ENCODE measurements at regions not wholly inside any gene's neighbourhood (a gene's known extent, or its start where the extent isn't known, plus 50 kb on each side); places are given as distances from the start of the nearest gene placed in this dataset.

GRCh38 chr7:120110169-120110568 is 162.8 kb upstream of the KCND2 start:
- no peak overlapping the region for H3K4me3 ChIP-seq
- H3K9me3 ChIP-seq, result no peaks in the 10 kb centered on the region
- DNase-seq (ENCODE audit: low spot score), result no peak
- H3K27me3 ChIP-seq (replicated peaks; ENCODE audit: insufficient read depth), result no peaks in the 10 kb centered on the region
- intact Hi-C loops (cut with DNase I), result no loop called here
- TF ChIP-seq POLR2AphosphoS5 (IDR thresholded peaks at IDR 0.05) (no peak), POLR2A (IDR thresholded peaks at IDR 0.05) (no peak), CTCF (IDR thresholded peaks at IDR 0.05) (no peak)
- no peaks in the 10 kb centered on the region for H3K4me1 ChIP-seq (replicated peaks)
- WGBS, result 54% methylated on average over 8 of the region's 8 CpGs
- H3K36me3 ChIP-seq, result no peaks in the 10 kb centered on the region
- no peak overlapping the region for H3K27ac ChIP-seq

- Histone ChIP-seq H3K36me3 (no peaks in the 10 kb centered on the region), H3K27ac (no peak overlapping the region), H3K4me1 (replicated peaks) (no peaks in the 10 kb centered on the region), H3K4me3 (no peak overlapping the region), H3K27me3 (replicated peaks; ENCODE audit: insufficient read depth) (no peaks in the 10 kb centered on the region), H3K9me3 (no peaks in the 10 kb centered on the region)
- DNase-seq (ENCODE audit: low spot score), result no peak
- intact Hi-C loops (cut with DNase I), result no loop called here
- 85% methylated on average over 5 of the region's 5 CpGs for WGBS
- no peak for TF ChIP-seq POLR2AphosphoS5 (IDR thresholded peaks at IDR 0.05)
- no peak for TF ChIP-seq CTCF (IDR thresholded peaks at IDR 0.05)
- no peak for TF ChIP-seq POLR2A (IDR thresholded peaks at IDR 0.05)
Measured at GRCh38 chr7:120114626-120115025, 158.3 kb upstream of the KCND2 start.

GRCh38 chr7:120123528-120123927 is 149.4 kb upstream of the KCND2 start:
- H3K36me3 ChIP-seq, result no peaks in the 10 kb centered on the region
- intact Hi-C loops (cut with DNase I), result no loop called here

GRCh38 chr7:120131096-120131839 is 141.7 kb upstream of the KCND2 start:
- no peak for DNase-seq (ENCODE audit: low spot score)
- WGBS, result 92% methylated on average over 5 of the region's 5 CpGs
- H3K36me3 ChIP-seq, result no peaks in the 10 kb centered on the region
- H3K27me3 ChIP-seq (replicated peaks; ENCODE audit: insufficient read depth), result no peaks in the 10 kb centered on the region
- H3K4me1 ChIP-seq (replicated peaks), result no peaks in the 10 kb centered on the region
- H3K9me3 ChIP-seq, result no peaks in the 10 kb centered on the region
- no peak overlapping the region for H3K27ac ChIP-seq
- intact Hi-C loops (cut with DNase I), result no loop called here
- H3K4me3 ChIP-seq, result no peak overlapping the region
- no peak for TF ChIP-seq POLR2A (IDR thresholded peaks at IDR 0.05)

More at GRCh38 chr7:120123528-120123927, 149.4 kb upstream of the KCND2 start:
- TF ChIP-seq POLR2A (IDR thresholded peaks at IDR 0.05) (no peak), CTCF (IDR thresholded peaks at IDR 0.05) (no peak), POLR2AphosphoS5 (IDR thresholded peaks at IDR 0.05) (no peak)
- no peak for DNase-seq (ENCODE audit: low spot score)
- H3K9me3 ChIP-seq, result no peaks in the 10 kb centered on the region
- H3K27ac ChIP-seq, result no peak overlapping the region
- H3K4me1 ChIP-seq (replicated peaks), result no peaks in the 10 kb centered on the region
- WGBS, result 91% methylated on average over 1 of the region's 1 CpG
- H3K4me3 ChIP-seq, result no peak overlapping the region
- H3K27me3 ChIP-seq (replicated peaks; ENCODE audit: insufficient read depth), result no peaks in the 10 kb centered on the region

- H3K4me3 ChIP-seq, result no peak overlapping the region
- no peak for DNase-seq (ENCODE audit: low spot score)
- no peak overlapping the region for H3K27ac ChIP-seq
- no peaks in the 10 kb centered on the region for H3K9me3 ChIP-seq
- 58% methylated on average over 1 of the region's 1 CpG for WGBS
- no peak for TF ChIP-seq POLR2A (IDR thresholded peaks at IDR 0.05)
- no peak for TF ChIP-seq CTCF (IDR thresholded peaks at IDR 0.05)
- TF ChIP-seq POLR2AphosphoS5 (IDR thresholded peaks at IDR 0.05), result no peak
- H3K27me3 ChIP-seq (replicated peaks; ENCODE audit: insufficient read depth), result no peaks in the 10 kb centered on the region
- no peaks in the 10 kb centered on the region for H3K36me3 ChIP-seq
- intact Hi-C loops (cut with DNase I), result no loop called here
- H3K4me1 ChIP-seq (replicated peaks), result no peaks in the 10 kb centered on the region
Measured at GRCh38 chr7:120138497-120138896, 134.5 kb upstream of the KCND2 start.
